ENCODE measurements at regions not wholly inside any gene's neighbourhood (a gene's known extent, or its start where the extent isn't known, plus 50 kb on each side); places are given as distances from the start of the nearest gene placed in this dataset.

GRCh38 chr5:12794476-12795332 lies 890.5 kb upstream of the CTNND2 start:
- TF ChIP-seq CTCF (IDR thresholded peaks at IDR 0.05) (no peak), POLR2A (IDR thresholded peaks at IDR 0.05) (no peak)

All from body of pancreas (tissue), 4 donors.